SKM-1 (cell line): ENCODE measurements at regions not wholly inside any gene's neighbourhood (a gene's known extent, or its start where the extent isn't known, plus 50 kb on each side); places are given as distances from the start of the nearest gene placed in this dataset.

Source experiments
- DNase-seq: peaks from one replicate; lab custom pipeline; 2025; ENCODE audit not compliant: unreplicated experiment; lab: John Stamatoyannopoulos, UW

DNA sequence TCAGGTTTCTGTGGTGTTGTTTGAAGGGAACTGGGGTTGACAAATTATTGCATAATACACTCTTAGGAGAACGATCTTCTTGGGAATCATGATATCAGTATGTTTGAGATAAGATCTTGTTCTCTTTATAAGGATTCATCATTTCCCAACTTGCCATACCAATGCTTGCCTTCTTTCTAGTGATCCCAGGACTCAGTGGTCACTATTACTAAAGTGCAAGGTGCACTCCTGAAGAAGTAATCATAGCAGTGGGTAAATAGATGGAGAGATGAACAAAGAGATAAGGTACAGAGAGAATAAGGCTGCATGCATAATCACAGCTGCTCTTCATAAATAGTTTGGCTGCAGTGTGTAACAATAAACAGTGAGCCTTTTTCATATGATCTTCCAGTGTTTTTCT lies 404.0 kb downstream of the DOK5 start:
- no peak for DNase-seq

DNA sequence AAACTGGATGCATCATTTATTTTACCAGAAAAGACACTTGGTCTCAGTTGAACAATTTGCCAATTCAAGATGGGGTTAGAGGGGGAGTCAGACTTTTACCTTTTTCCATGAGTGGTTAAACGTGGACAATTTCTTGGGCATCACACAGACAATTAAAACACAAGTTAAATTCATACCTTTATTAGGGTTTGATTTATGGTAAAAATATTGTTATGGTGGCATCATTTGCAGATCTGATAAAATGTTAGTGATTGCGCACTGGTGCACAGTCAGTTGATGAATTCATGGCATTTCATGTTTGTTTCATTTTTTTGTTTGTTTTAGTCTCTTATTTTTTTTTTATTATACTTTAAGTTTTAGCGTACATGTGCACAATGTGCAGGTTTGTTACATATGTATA lies 399.9 kb downstream of the DOK5 start:
- no peak for DNase-seq

GRCh38 chr20:54874718-54875117 lies 399.3 kb downstream of the DOK5 start:
- DNase-seq, result no peak

- no peak for DNase-seq
Observed at GRCh38 chr20:54872440-54872839, 397.0 kb downstream of the DOK5 start.

GRCh38 chr20:54869765-54870164 lies 394.4 kb downstream of the DOK5 start:
- DNase-seq, result no peak

- DNase-seq, result no peak
Observed at GRCh38 chr20:54865273-54865672, 389.9 kb downstream of the DOK5 start.

GRCh38 chr20:54860716-54861115 lies 385.3 kb downstream of the DOK5 start:
- DNase-seq, result no peak

GRCh38 chr20:54856202-54856601 lies 380.8 kb downstream of the DOK5 start:
- no peak for DNase-seq

DNA sequence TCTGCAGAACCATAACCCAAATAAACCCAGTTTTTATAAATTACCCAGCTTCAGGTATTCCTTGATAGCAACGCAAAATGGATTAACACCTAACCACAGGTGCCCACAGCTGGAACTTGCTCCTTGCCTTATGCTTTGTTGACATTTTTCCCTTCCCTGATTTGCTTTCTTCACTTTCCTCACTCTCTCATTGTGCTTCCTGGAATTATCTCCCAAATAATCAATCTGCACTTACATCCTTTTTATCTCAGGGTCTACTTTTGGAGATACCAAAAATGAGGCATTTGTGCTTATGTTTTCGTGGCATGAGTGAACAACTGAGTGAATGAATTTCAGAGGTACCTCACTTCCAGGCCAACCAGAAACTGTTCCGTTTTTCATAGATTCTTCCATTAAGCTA lies 374.3 kb downstream of the DOK5 start:
- DNase-seq, result no peak

DNA sequence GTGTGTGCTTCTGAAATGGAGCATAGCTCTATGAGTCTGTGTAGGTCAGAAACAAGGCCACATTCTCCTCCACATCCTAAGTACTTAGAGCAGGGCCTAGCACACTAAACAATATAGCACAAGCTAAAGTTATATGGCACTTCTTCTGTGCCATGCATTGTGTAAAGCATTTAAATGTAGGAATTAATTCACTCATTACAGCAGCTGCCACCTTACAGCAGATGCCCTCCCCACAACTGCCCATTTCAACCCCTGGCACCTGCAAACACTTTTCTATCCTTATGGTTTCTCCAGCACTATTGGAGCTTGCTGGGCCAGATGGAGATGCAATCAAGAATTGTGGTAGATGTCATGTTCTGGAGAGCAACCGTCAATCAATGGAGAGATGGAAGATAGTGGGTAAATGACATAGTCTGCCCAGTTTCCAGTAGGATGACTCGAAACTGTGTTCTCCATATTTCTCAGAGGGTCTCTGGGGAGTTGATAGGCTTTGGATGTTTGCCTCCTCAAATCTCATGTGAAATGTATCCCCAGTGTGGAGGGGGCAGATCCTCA lies 373.7 kb downstream of the DOK5 start:
- DNase-seq, result no peak

- no peak for DNase-seq
Observed at GRCh38 chr20:54848262-54848661, 372.9 kb downstream of the DOK5 start.

DNA sequence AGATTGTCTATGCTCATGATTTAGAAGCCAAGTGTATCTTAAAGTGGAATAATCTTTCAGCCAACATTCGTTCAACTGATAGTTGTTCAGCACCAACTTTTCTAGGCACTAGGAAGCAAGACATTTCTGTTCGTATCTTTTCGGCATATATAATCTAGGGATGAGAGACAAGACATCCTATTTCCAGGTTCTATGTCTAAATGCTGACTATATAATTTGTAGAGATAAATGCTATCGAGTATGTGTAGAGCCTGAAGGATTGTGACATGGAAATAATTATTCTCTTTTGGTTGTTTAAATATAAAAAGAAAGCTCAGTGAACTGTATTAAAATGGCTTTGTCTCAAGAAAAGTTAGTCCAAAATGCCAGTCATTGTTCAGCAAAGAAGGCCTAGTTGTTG lies 371.6 kb downstream of the DOK5 start:
- no peak for DNase-seq

DNA sequence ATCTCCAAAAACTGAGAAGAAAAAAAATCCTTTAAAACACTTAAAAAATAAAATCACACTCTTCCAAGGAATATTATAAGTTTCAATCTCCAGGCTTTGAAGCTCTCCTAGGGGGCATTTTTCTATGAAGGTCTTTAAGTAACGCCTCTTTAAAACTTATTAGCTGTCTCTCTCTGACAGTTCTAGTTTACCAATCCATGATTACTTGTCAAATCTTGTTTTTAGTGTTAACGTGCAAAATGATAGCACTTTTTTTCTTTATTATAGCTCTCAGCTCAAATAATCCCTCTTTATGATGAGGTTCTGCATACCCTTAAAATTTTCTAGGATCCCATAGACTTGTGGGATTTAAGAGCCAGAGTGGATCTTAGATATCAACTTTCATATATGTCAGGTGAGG lies 369.0 kb downstream of the DOK5 start:
- DNase-seq, result no peak

- no peak for DNase-seq
Observed at GRCh38 chr20:54843865-54844264, 368.5 kb downstream of the DOK5 start.

GRCh38 chr20:54843431-54843830 lies 368.0 kb downstream of the DOK5 start:
- no peak for DNase-seq

GRCh38 chr20:54839224-54839623 lies 363.8 kb downstream of the DOK5 start:
- no peak for DNase-seq

DNA sequence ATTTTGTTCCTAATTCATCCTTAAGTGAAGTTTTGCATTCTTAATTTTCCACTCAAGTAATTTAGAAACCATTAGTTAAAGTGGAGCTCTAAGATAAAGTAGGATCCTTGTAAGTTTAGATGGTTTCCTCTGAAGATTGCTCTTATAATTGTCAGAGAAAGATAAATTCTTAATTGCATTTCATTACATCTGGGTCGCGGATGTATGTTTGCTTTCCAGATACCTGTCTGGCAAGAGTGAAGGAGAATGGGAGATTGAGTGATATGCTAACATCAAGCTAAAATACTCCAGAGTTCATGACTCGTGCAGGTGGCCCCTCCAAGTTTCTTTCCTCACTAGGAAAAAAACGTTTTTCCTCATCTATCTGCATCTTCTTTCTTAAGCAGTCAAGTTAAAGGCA lies 361.8 kb downstream of the DOK5 start:
- DNase-seq, result no peak

DNA sequence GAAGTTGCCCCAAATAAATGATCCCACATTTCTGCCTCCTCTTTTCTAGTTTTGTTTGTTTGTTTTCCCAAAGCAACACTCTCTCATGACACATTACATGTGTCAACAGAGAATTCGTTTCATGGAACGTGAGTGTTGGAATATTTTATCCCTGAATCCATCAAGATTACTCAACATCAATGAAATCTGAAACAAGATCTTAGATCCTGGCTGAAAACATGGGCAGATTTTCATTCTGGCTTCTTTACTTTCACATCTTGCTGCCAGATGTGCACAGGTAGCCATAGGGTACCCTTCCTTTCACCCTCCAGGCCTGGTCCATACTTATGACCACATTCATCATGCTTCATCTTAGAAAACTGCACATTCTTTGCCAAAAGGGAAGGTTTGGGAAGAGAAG lies 347.0 kb downstream of the DOK5 start:
- DNase-seq, result no peak

GRCh38 chr20:54820392-54820791 lies 345.0 kb downstream of the DOK5 start:
- DNase-seq, result no peak

DNA sequence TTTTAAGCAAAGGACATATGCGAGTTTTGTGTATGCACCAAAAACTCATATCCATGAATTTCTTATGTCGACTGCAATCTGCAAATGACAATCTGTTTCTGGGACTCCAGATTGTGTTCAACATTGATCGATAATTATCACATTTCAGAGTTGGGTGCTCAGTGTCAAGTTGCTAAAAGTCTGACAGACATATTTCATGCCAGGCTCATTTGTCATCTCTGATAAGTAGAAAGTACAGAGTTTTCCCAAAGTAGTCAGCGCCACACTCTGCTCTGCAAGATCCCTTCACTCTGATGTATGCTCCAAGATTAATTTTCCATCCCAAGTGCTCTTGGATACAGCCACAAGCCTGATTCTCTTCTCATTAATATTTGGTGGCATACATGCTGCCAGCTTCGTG lies 331.1 kb downstream of the DOK5 start:
- no peak for DNase-seq

DNA sequence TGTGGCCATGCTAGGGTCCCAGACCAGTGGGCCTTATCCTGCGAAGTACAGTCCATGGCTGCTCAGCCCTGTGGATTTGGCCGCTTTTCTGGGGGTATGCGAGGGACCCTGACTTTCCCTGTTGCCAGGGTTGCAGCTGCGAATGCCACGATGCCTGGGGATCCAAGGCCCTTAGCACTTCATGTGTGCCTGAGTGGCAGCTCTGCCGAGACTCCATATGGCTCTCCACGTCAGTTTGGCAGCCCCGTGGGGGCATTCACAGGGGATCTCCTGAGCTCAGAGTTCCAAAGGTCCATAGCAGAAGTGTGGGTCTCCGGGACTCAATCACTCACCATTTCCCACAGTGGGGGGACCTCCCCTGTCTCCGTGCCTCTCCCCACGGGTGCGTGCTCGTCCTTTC lies 319.5 kb downstream of the DOK5 start:
- DNase-seq, result no peak

DNA sequence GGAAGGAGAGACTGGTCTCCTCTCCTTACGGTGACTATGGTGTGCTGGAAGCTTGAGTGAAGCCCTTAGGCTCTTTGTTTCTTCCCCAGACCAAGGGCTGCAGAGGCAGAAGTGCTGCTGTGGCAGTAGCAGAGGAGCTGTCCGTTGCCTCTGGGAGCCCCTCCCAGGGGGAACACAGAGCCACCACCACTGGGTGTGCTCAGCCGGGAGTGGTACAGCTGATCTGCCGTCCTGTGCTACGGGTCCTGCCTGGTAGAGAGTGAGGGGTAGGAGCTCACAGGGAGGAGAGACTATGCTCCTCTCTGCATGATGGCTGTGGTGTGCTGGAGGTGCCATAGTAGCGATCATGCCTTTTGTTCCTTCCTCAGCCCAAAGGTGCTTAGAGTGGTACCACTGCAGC lies 318.7 kb downstream of the DOK5 start:
- no peak for DNase-seq

GRCh38 chr20:54793291-54793992 lies 318.0 kb downstream of the DOK5 start:
- no peak for DNase-seq
